Endothelial cell of umbilical vein (primary cell): ENCODE measurements at regions not wholly inside any gene's neighbourhood (a gene's known extent, or its start where the extent isn't known, plus 50 kb on each side); places are given as distances from the start of the nearest gene placed in this dataset.

Experiments
- BruUV-seq: library from RNA; stranded (reverse); fragments of 400-500 nt; replicated peaks from 2 replicates; lab custom pipeline; 2021; lab: Mats Ljungman, UMichigan
- CTCF ChIA-PET: fragments of 300-600, 350-600 bp; sonication (Branson Sonifier 250); formaldehyde crosslinking; loops from one replicate; lab custom pipeline; 2021; ENCODE audit warnings: antibody characterized with exemption, inconsistent platforms; lab: Charles Lee
- POLR2A ChIA-PET: fragments of 300-600, 350-600 bp; sonication (Branson Sonifier 250); formaldehyde crosslinking; loops from one replicate; lab custom pipeline; 2021; ENCODE audit warnings: antibody characterized with exemption, inconsistent platforms; lab: Charles Lee
- DNase-seq: peaks from one replicate; pipeline ENCODE4 v3.0.0-alpha.2; 2011; ENCODE audit warnings: low read depth, low spot score
- FAIRE-seq: peaks from 2 replicates; lab custom pipeline; 2011; peaks lifted over from hg19 to GRCh38; lab: Jason Lieb, UNC
- H2AFZ ChIP-seq: 2 replicates; pipeline ENCODE4 v1.6.0; 2012; ENCODE audit warnings: low read depth, low read length, control low read depth, inconsistent platforms
- H3K27ac ChIP-seq: 2 replicates; pipeline ENCODE4 v1.5.1; 2011; ENCODE audit warnings: low read depth, mild to moderate bottlenecking, control low read depth, low read length, moderate library complexity; ENCODE audit not compliant: insufficient read depth
- H3K27me3 ChIP-seq, 2 experiments: 2 replicates each; pipeline versions ENCODE4 v1.6.0 to v1.6.1; 2011; ENCODE audit warnings: low read length in 2 of 2, mixed read lengths in 1 of 2; ENCODE audit not compliant: control insufficient read depth in 2 of 2, insufficient read depth in 2 of 2
- H3K36me3 ChIP-seq, 2 experiments: 2 replicates in 1 of 2; 3 replicates in 1 of 2; pipeline ENCODE4 v1.5.1; 2011; ENCODE audit warnings: low read length in 2 of 2, mild to moderate bottlenecking in 1 of 2, moderate library complexity in 1 of 2; ENCODE audit not compliant: control insufficient read depth in 2 of 2, insufficient read depth in 2 of 2; ENCODE audit errors: extremely low read depth in 1 of 2
- H3K4me1 ChIP-seq: 3 replicates; pipeline ENCODE4 v1.5.1; 2011; ENCODE audit warnings: mild to moderate bottlenecking, low read length; ENCODE audit not compliant: control insufficient read depth, insufficient read depth; ENCODE audit errors: extremely low read depth
- H3K4me2 ChIP-seq: 2 replicates; pipeline ENCODE4 v1.6.1; 2011; ENCODE audit warnings: low read length, control low read depth, mixed read lengths; ENCODE audit not compliant: insufficient read depth
- H3K4me3 ChIP-seq, 3 experiments: fragments of 200-600 bp in 1 of 3; sonication (generic), shearing (Covaris generic) in 1 of 3; replicated peaks in 1 of 3; 2 replicates each; pipeline ENCODE4 v1.5.1; 2011 to 2016; ENCODE audit warnings: control low read depth in 3 of 3, low read length in 3 of 3, mild to moderate bottlenecking in 2 of 3, inconsistent platforms in 1 of 3, low read depth in 1 of 3, moderate library complexity in 1 of 3; ENCODE audit not compliant: insufficient read depth in 1 of 3
- H3K79me2 ChIP-seq: 2 replicates; pipeline ENCODE4 v1.6.0; 2012; ENCODE audit warnings: low read length, inconsistent platforms; ENCODE audit not compliant: control insufficient read depth, insufficient read depth
- H3K9ac ChIP-seq: replicated peaks from 2 replicates; pipeline ENCODE3; 2011; ENCODE audit warnings: low read length, control low read depth; ENCODE audit not compliant: insufficient read depth; ENCODE audit errors: extremely low read depth
- H3K9me1 ChIP-seq: replicated peaks from 3 replicates; pipeline ENCODE4 v1.6.0; 2011; ENCODE audit warnings: mild to moderate bottlenecking, low read length; ENCODE audit not compliant: control insufficient read depth, insufficient read depth; ENCODE audit errors: extremely low read depth
- H3K9me3 ChIP-seq: replicated peaks from 2 replicates; pipeline ENCODE4 v1.5.1; 2012; ENCODE audit warnings: low read length, inconsistent platforms; ENCODE audit not compliant: control insufficient read depth, insufficient read depth
- H4K20me1 ChIP-seq: replicated peaks from 2 replicates; pipeline ENCODE3; 2011; ENCODE audit warnings: mild to moderate bottlenecking, low read length; ENCODE audit not compliant: control insufficient read depth, insufficient read depth; ENCODE audit errors: extremely low read depth
- CTCF ChIP-seq, 2 donors: IDR thresholded peaks; 1 replicate in 1 of 2; 2 replicates in 1 of 2; pipeline ENCODE4 v1.5.1; 2011; ENCODE audit warnings: low read length in 2 of 2, mild to moderate bottlenecking in 2 of 2, moderate library complexity in 2 of 2, control low read depth in 1 of 2, inconsistent platforms in 1 of 2, low read depth in 1 of 2; ENCODE audit not compliant: insufficient read depth in 1 of 2; ENCODE audit errors: extremely low read depth in 1 of 2
- EZH2 ChIP-seq: IDR thresholded peaks from 2 replicates; pipeline ENCODE4 v1.6.1; 2012; ENCODE audit warnings: borderline replicate concordance, low read depth, mild to moderate bottlenecking, moderate library complexity, low read length, inconsistent platforms; ENCODE audit not compliant: severe bottlenecking
- FOS ChIP-seq: IDR thresholded peaks from 2 replicates; pipeline ENCODE4 v1.6.1; 2011; ENCODE audit warnings: mild to moderate bottlenecking, low read length, moderate library complexity, borderline replicate concordance; ENCODE audit not compliant: insufficient read depth
- GATA2 ChIP-seq: IDR thresholded peaks from 2 replicates; pipeline ENCODE4 v1.7.0; 2011; ENCODE audit warnings: low read depth, mild to moderate bottlenecking, moderate library complexity, mixed read lengths, low read length; ENCODE audit not compliant: insufficient read length, insufficient read depth
- JUN ChIP-seq: IDR thresholded peaks from 2 replicates; pipeline ENCODE4 v1.6.1; 2011; ENCODE audit warnings: borderline replicate concordance, low read depth; ENCODE audit not compliant: insufficient read length, insufficient read depth
- MAX ChIP-seq: IDR thresholded peaks from 2 replicates; pipeline ENCODE4 v1.6.1; 2011; ENCODE audit not compliant: insufficient read depth, insufficient read length
- MYC ChIP-seq: IDR thresholded peaks from one replicate; pipeline ENCODE4 v1.6.1; 2011; ENCODE audit warnings: mild to moderate bottlenecking, low read depth, low read length
- POLR2A ChIP-seq: IDR thresholded peaks from 2 replicates; pipeline ENCODE4 v1.6.1; 2012; ENCODE audit warnings: low read depth, mild to moderate bottlenecking, control low read depth, low read length
- POLR2AphosphoS5 ChIP-seq: IDR thresholded peaks from 2 replicates; pipeline ENCODE4 v1.6.1; 2012; ENCODE audit warnings: low read depth, mild to moderate bottlenecking, control low read depth, low read length, moderate library complexity; ENCODE audit not compliant: insufficient read depth
- dilution Hi-C: fragments of 300-500 bp; cut with MboI; formaldehyde crosslinking; loops from one replicate; pipeline ENCODE4 v1.15.0; 2019; ENCODE audit warnings: low sequenced_read_pairs; ENCODE audit not compliant: extremely low pct_ligation_motif_present
- intact Hi-C: fragments of 100-400 bp; cut with micrococcal nuclease; formaldehyde crosslinking; loops from one replicate; pipeline ENCODE4 v1.10.0; 2022

GRCh38 chr6:26267083-26267589 is 97.9 kb upstream of the BTN3A2 start:
- FAIRE-seq (no peak), DNase-seq (no peak)
- ChIA-PET POLR2A (interaction anchor here (1.7 kb wide), 1 partner anchor 17 kb away, joined by 5 read pairs; a partner anchor contains a TSS), CTCF (interaction anchor here (1.1 kb wide), 1 partner anchor 9 kb away, joined by 3 read pairs; no protein-coding TSS in a partner anchor)
- Histone ChIP-seq H3K4me2 (no peak overlapping the region), H3K4me1 (peaks cover 13% of the 10 kb centered on the region), H3K4me3 (no peak overlapping the region), H3K27ac (no peak overlapping the region), H3K36me3 (no peaks in the 10 kb centered on the region), H3K9ac (no peak overlapping the region), H3K9me3 (no peaks in the 10 kb centered on the region), H2AFZ (no peak overlapping the region), H4K20me1 (no peaks in the 10 kb centered on the region), H3K9me1 (no peaks in the 10 kb centered on the region), H3K27me3 (peaks cover 2% of the 10 kb centered on the region in 2 experiments), H3K79me2 (no peaks in the 10 kb centered on the region)
- intact Hi-C loops: no loop called here
- dilution Hi-C loops: no loop called here
- TF ChIP-seq MYC: no peak
- no peak for TF ChIP-seq GATA2
- no peak for TF ChIP-seq POLR2A
- TF ChIP-seq POLR2AphosphoS5: no peak
- TF ChIP-seq EZH2: no peak
- no peak for TF ChIP-seq JUN
- TF ChIP-seq FOS: no peak
- TF ChIP-seq CTCF (IDR thresholded peaks at IDR 0.05; ENCODE audit: extremely low read depth in 1 of 2, insufficient read depth in 1 of 2, low read depth in 1 of 2, low read length in 2 of 2): no peak
- TF ChIP-seq MAX: no peak
- BruUV-seq: no TSS peak
